CD4-positive, alpha-beta T cell (primary cell): ENCODE measurements at regions not wholly inside any gene's neighbourhood (a gene's known extent, or its start where the extent isn't known, plus 50 kb on each side); places are given as distances from the start of the nearest gene placed in this dataset.

Experiments
- ATAC-seq: fragments of 200-7000 bp; cut with Tn5 transposase; one replicate; pipeline ENCODE4 v1.10.0; 2022; ENCODE audit warnings: mild to moderate bottlenecking; ENCODE audit not compliant: poor library complexity
- CTCF ChIA-PET: fragments of 350-600 bp; sonication (Branson Sonifier 250); formaldehyde crosslinking; loops from one replicate; lab custom pipeline; 2021; ENCODE audit warnings: antibody characterized with exemption, inconsistent platforms; lab: Charles Lee
- POLR2A ChIA-PET: fragments of 350-600 bp; sonication (Branson Sonifier 250); formaldehyde crosslinking; loops from one replicate; lab custom pipeline; 2021; ENCODE audit warnings: antibody characterized with exemption, inconsistent platforms; lab: Charles Lee
- DNase-seq, 14 experiments: peaks; one replicate each; pipeline ENCODE4 v3.0.0-alpha.2; 2013 to 2020; ENCODE audit warnings: mixed read lengths in 2 of 14
- H3K27ac ChIP-seq, 2 donors: one replicate each; pipeline versions ENCODE4 v1.5.1 to v1.7.0; 2013; ENCODE audit warnings: low read length in 2 of 2, low read depth in 1 of 2, mild to moderate bottlenecking in 1 of 2
- H3K27me3 ChIP-seq, 2 experiments: 1 replicate in 1 of 2; 2 replicates in 1 of 2; pipeline versions ENCODE4 v1.6.1 to v1.7.0; 2013; ENCODE audit warnings: low read length in 2 of 2, control low read depth in 1 of 2, mild to moderate bottlenecking in 1 of 2, moderate library complexity in 1 of 2; ENCODE audit not compliant: insufficient read depth in 2 of 2, control insufficient read depth in 1 of 2
- H3K36me3 ChIP-seq: one replicate; pipeline ENCODE4 v1.6.1; 2013; ENCODE audit warnings: low read length, control low read depth; ENCODE audit not compliant: insufficient read depth
- H3K4me1 ChIP-seq: one replicate; pipeline ENCODE4 v1.6.1; 2013; ENCODE audit warnings: low read length, control low read depth; ENCODE audit not compliant: insufficient read depth
- H3K4me3 ChIP-seq: one replicate; pipeline ENCODE4 v1.5.1; 2013; ENCODE audit warnings: mild to moderate bottlenecking, low read length, moderate library complexity
- H3K9me3 ChIP-seq, 2 experiments: 1 replicate in 1 of 2; 2 replicates in 1 of 2; pipeline versions ENCODE4 v1.6.1 to v1.7.0; 2013; ENCODE audit warnings: low read length in 2 of 2, mild to moderate bottlenecking in 2 of 2, control low read depth in 1 of 2, moderate library complexity in 1 of 2; ENCODE audit not compliant: control insufficient read depth in 1 of 2, insufficient read depth in 1 of 2
- H3K27ac Mint-ChIP-seq: one replicate; pipeline ENCODE4 v1.8.0; 2020; ENCODE audit warnings: mixed read lengths
- H3K27me3 Mint-ChIP-seq: one replicate; pipeline ENCODE4 v1.8.0; 2021; ENCODE audit warnings: mixed read lengths
- H3K36me3 Mint-ChIP-seq: one replicate; pipeline ENCODE4 v1.8.0; 2021; ENCODE audit warnings: low read depth, mixed read lengths
- H3K4me1 Mint-ChIP-seq: one replicate; pipeline ENCODE4 v1.8.0; 2021; ENCODE audit warnings: low read depth, mixed read lengths
- H3K4me3 Mint-ChIP-seq: one replicate; pipeline ENCODE4 v1.8.0; 2020; ENCODE audit warnings: mild to moderate bottlenecking, mixed read lengths
- H3K9me3 Mint-ChIP-seq: one replicate; pipeline ENCODE4 v1.8.0; 2020; ENCODE audit warnings: mixed read lengths
- CTCF ChIP-seq: fragments of 200-600 bp; IDR thresholded peaks from one replicate; pipeline ENCODE4 v1.8.0; 2022; ENCODE audit warnings: antibody characterized with exemption, mild to moderate bottlenecking
- intact Hi-C, 2 experiments: fragments of 100-400 bp; cut with DNase I in 1 of 2; cut with micrococcal nuclease in 1 of 2; formaldehyde crosslinking; loops; one replicate each; pipeline versions ENCODE4 v1.15.1 to v1.9.0; 2023 to 2025; cut with DNase I, micrococcal nuclease

- H3K4me3 Mint-ChIP-seq = no peak overlapping the region
- H3K27me3 Mint-ChIP-seq = peaks cover 35% of the 10 kb centered on the region
- POLR2A ChIA-PET = interaction anchor here (0.9 kb wide), 1 partner anchor 26 kb away, joined by 4 read pairs; no protein-coding TSS in a partner anchor
- H3K4me3 ChIP-seq = no peak overlapping the region
- H3K4me1 Mint-ChIP-seq = no peaks in the 10 kb centered on the region
- H3K4me1 ChIP-seq = no peaks in the 10 kb centered on the region
- DNase-seq (no peak), ATAC-seq (no peak)
- H3K36me3 Mint-ChIP-seq = no peaks in the 10 kb centered on the region
- H3K36me3 ChIP-seq = no peaks in the 10 kb centered on the region
- intact Hi-C loops = no loop called here
- no peak for TF ChIP-seq CTCF
- H3K27me3 ChIP-seq = peaks cover 0 to 2% of the 10 kb centered on the region in 2 experiments
- H3K9me3 Mint-ChIP-seq = no peaks in the 10 kb centered on the region
- CTCF ChIA-PET = no interaction called here
- no peak overlapping the region for H3K27ac ChIP-seq
- no peak overlapping the region for H3K27ac Mint-ChIP-seq
- no peaks in the 10 kb centered on the region for H3K9me3 ChIP-seq
Observed at GRCh38 chr9:124098141-124098905, 86.8 kb downstream of the LHX2 start.

DNA sequence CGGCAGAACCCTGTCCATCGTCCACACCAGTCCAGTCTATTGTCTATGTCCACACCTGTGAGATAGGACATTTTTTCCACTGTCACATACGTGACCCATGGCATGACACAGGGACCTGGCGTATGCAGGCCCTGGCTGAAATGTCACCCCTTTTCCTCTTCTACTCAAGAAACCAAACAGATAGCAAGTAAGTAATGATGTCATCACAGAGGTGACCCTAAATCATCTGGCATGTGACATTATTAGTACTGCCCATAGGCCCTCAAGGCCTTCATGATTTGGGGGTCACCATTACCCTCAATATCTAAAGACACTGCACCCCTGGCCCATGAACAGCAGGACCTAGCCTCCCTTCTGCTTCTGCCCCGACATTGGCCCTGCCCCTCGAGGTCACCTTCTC, 88.3 kb downstream of the LHX2 start:
- CTCF ChIA-PET = no interaction called here

DNA sequence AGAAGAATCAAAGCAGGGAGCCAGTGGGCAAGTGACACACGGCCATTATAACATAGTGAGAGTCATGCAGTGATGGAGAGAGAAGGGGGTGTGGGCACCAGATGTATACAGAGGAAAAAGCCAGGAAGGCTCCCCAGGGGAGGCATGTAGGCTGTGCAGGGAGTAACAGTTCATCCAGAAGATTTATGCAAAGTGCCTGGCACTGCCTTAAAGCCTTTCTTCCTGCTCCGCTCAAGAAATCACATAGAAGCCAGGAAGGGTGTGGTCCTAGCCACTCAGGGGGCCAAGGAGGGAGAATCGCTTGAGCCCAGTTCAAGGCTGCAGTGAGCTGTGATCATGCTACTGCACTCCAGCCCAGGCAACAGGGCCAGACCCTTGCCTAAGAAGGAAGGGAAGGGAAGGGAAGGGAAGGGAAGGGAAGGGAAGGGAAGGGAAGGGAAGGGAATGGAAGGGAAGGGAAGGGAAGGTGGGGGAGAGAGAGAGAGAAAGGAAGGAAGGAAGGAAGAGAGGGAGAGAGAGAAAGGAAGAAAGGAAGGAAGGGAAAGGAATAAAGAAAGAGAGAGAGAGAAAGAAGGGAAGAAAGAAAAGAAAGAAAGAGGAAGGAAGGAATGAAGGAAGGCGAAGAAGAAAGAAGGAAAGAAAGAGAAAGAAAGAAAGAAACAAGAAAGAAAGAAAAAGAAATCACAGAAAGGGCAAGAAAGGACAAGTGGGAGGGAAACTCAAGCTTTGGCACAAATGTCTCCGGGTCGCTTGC, 89.8 kb downstream of the LHX2 start:
- no peaks in the 10 kb centered on the region for H3K9me3 ChIP-seq
- H3K36me3 ChIP-seq = no peaks in the 10 kb centered on the region
- no peak for ATAC-seq
- H3K27me3 Mint-ChIP-seq = peaks cover 35% of the 10 kb centered on the region
- no peaks in the 10 kb centered on the region for H3K36me3 Mint-ChIP-seq
- H3K27ac Mint-ChIP-seq = no peak overlapping the region
- H3K27ac ChIP-seq = no peak overlapping the region
- CTCF ChIA-PET = no interaction called here
- H3K27me3 ChIP-seq = peaks cover 0 to 2% of the 10 kb centered on the region in 2 experiments
- POLR2A ChIA-PET = no interaction called here
- no peak for TF ChIP-seq CTCF
- H3K4me3 ChIP-seq = no peak overlapping the region
- DNase-seq = no peak
- no peaks in the 10 kb centered on the region for H3K4me1 ChIP-seq
- no peak overlapping the region for H3K4me3 Mint-ChIP-seq
- intact Hi-C loops = no loop called here
- no peaks in the 10 kb centered on the region for H3K9me3 Mint-ChIP-seq
- no peaks in the 10 kb centered on the region for H3K4me1 Mint-ChIP-seq

More for the DNA sequence above, 88.3 kb downstream of the LHX2 start:
- ATAC-seq = no peak
- Mint-ChIP-seq H3K27ac (no peak overlapping the region), H3K36me3 (no peaks in the 10 kb centered on the region), H3K4me3 (no peak overlapping the region), H3K4me1 (no peaks in the 10 kb centered on the region), H3K27me3 (peaks cover 32% of the 10 kb centered on the region), H3K9me3 (no peaks in the 10 kb centered on the region)
- no peaks in the 10 kb centered on the region for H3K9me3 ChIP-seq
- TF ChIP-seq CTCF = no peak
- no peak overlapping the region for H3K27ac ChIP-seq
- intact Hi-C loops = no loop called here
- no peaks in the 10 kb centered on the region for H3K36me3 ChIP-seq
- no peak overlapping the region for H3K4me3 ChIP-seq
- POLR2A ChIA-PET = no interaction called here
- no peaks in the 10 kb centered on the region for H3K4me1 ChIP-seq
- peaks cover 0 to 2% of the 10 kb centered on the region in 2 experiments for H3K27me3 ChIP-seq
- DNase-seq = no peak
